Tibial artery (tissue), 4 donors: ENCODE measurements at regions not wholly inside any gene's neighbourhood (a gene's known extent, or its start where the extent isn't known, plus 50 kb on each side); places are given as distances from the start of the nearest gene placed in this dataset.

Experiments
- DNase-seq, 2 donors: peaks; one replicate each; pipeline ENCODE4 v3.0.0-alpha.2; 2019
- H3K27ac ChIP-seq, 2 donors: fragments of 200-600 bp; sonication (generic) in 1 of 2; 1 replicate in 1 of 2; 2 replicates in 1 of 2; pipeline ENCODE4 v1.5.1; 2018 to 2019; ENCODE audit warnings: mild to moderate bottlenecking in 1 of 2
- H3K27me3 ChIP-seq, 2 donors: fragments of 200-600 bp; sonication (generic) in 1 of 2; one replicate each; pipeline versions ENCODE4 v1.5.1 to v1.6.0; 2016 to 2019
- H3K36me3 ChIP-seq, 3 donors: fragments of 200-600 bp; sonication (generic) in 2 of 3; one replicate each; pipeline ENCODE4 v1.5.1; 2016 to 2019; ENCODE audit warnings: mild to moderate bottlenecking in 2 of 3
- H3K4me1 ChIP-seq, 4 donors: fragments of 200-600 bp; sonication (generic) in 2 of 4; 1 replicate in 3 of 4; 2 replicates in 1 of 4; pipeline ENCODE4 v1.5.1; 2016 to 2019
- H3K4me3 ChIP-seq, 2 donors: fragments of 200-600 bp; sonication (generic) in 1 of 2; 1 replicate in 1 of 2; 2 replicates in 1 of 2; pipeline ENCODE4 v1.5.1; 2018 to 2019; ENCODE audit warnings: mild to moderate bottlenecking in 2 of 2
- H3K9me3 ChIP-seq, 3 donors: fragments of 200-600 bp; sonication (generic) in 1 of 3; one replicate each; pipeline ENCODE4 v1.5.1; 2016 to 2019
- CTCF ChIP-seq, 2 experiments: fragments of 200-600 bp in 1 of 2; fragments of 450-650 bp in 1 of 2; IDR thresholded peaks; one replicate each; pipeline ENCODE4 v1.5.1; 2017 to 2019; ENCODE audit warnings: antibody characterized with exemption in 2 of 2, mild to moderate bottlenecking in 1 of 2, moderate library complexity in 1 of 2
- intact Hi-C: fragments of 100-400 bp; cut with DNase I; formaldehyde crosslinking; loops from one replicate; pipeline ENCODE4 v1.15.0; 2023; ENCODE audit warnings: low total_unique reads

DNA sequence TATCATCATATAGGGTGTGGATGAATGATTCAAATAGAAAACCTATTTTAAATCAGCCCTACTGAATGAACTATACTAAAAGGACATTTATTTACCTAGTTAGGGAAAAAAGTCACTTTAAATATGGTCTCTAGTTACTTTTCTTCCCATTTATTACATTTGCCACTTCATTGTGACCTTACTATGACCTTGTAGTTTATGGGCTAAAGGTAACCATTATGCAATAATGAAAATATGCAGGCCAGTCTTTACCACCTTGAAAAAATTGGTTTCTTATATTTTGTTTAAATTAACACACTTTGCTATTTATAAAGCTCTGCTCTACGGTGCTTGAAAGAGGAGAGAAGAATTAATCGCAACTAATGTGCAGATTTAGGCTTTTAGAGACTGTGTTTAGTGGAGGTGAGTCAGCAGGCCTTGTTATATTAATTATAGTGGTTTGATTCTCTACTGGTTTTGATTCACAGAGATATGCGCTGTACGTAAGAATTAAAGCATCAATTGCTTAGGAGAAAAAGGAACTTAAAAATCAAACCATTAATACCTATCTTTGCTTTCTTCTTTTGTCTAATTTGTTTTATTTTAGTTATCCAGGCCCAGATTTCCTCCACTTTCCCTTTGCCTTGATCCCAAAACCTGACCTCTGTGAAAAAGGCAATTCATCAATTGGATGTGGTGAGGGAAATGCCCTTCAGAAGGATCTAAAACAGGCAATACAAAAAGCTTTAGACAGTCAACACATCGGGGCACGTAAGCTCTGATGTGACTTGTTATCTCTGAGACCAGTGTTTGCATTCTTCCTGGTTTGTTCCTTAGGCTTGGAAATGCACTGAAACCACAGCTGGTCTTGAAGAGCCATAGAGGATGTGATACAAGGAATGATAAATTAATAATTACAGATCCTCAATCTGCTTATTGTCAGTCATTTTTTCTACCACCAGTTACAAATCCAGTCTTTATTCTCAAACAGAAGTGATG is 141.2 kb upstream of the HDAC9 start:
- H3K27me3 ChIP-seq: no peaks in the 10 kb centered on the region
- H3K9me3 ChIP-seq: no peaks in the 10 kb centered on the region
- no peak for DNase-seq
- no peak for TF ChIP-seq CTCF (IDR thresholded peaks at IDR 0.05)
- H3K27ac ChIP-seq: no peak overlapping the region
- no peaks in the 10 kb centered on the region for H3K36me3 ChIP-seq
- H3K4me1 ChIP-seq: peaks cover 0 to 14% (median 2%) of the 10 kb centered on the region in 4 donors
- intact Hi-C loops: loop anchor here (5.0 to 10.0 kb wide), 2 partner anchors 220 to 308 kb away; no protein-coding TSS in a partner anchor
- no peak overlapping the region for H3K4me3 ChIP-seq

DNA sequence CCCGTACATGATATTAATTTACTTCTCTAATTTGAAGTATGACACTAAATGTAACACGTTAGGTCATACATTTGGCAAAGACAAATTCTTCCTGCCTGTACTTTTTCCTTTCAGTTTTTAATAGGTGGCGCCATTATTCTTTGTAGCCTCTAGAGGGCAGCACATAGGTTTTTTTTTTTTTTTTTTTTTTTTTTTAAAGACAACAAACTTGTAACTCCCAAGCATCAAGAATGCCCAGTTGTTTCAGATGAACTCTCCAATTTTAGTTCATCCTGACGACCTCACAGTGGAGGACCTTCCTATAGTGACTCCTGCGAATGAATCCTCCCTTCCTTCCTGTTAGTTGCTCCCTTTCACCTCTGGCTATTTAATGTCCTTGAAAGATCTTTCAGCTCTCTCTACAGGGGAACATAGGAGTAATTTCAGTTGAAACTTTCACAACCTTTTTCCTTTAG is 139.3 kb upstream of the HDAC9 start:
- H3K27ac ChIP-seq: no peak overlapping the region
- no peak overlapping the region for H3K4me3 ChIP-seq
- intact Hi-C loops: loop anchor here (10.0 kb wide), 1 partner anchor 219 kb away; no protein-coding TSS in a partner anchor
- peaks cover 0 to 14% (median 0%) of the 10 kb centered on the region in 4 donors for H3K4me1 ChIP-seq
- no peaks in the 10 kb centered on the region for H3K36me3 ChIP-seq
- no peaks in the 10 kb centered on the region for H3K9me3 ChIP-seq
- no peaks in the 10 kb centered on the region for H3K27me3 ChIP-seq
- peak; percentile 38 to 42 for TF ChIP-seq CTCF (IDR thresholded peaks at IDR 0.05)
- no peak for DNase-seq

DNA sequence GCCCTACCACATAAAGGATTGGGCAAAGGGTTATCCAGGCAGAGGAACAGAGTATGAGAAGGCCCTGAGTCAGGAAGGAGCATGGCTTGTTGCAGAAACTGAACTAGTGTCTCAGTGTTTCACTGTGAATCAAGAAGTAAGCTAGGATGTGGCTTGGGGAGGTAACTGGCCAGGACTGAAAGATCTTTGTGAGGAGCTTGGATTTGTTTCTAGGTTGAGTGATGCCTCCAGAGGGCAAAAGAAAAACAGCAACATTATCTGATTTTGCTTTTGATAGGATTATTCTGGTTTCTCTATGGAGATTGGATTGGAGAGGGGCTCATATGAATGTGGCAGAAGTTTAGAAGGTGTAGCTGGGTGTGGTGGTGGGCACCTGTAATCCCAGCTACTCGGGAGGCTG is 137.9 kb upstream of the HDAC9 start:
- Histone ChIP-seq H3K36me3 (no peaks in the 10 kb centered on the region), H3K27me3 (no peaks in the 10 kb centered on the region), H3K27ac (no peak overlapping the region), H3K4me3 (no peak overlapping the region), H3K4me1 (peaks cover 0 to 12% (median 0%) of the 10 kb centered on the region in 4 donors), H3K9me3 (no peaks in the 10 kb centered on the region)
- intact Hi-C loops: loop anchor here (10.0 kb wide), 1 partner anchor 217 kb away; no protein-coding TSS in a partner anchor
- no peak for TF ChIP-seq CTCF (IDR thresholded peaks at IDR 0.05)
- DNase-seq: no peak

GRCh38 chr7:18361756-18362155 is 133.8 kb upstream of the HDAC9 start:
- DNase-seq: no peak
- no peak overlapping the region for H3K4me3 ChIP-seq
- H3K36me3 ChIP-seq: no peaks in the 10 kb centered on the region
- no peak for TF ChIP-seq CTCF (IDR thresholded peaks at IDR 0.05)
- no peaks in the 10 kb centered on the region for H3K27me3 ChIP-seq
- no peaks in the 10 kb centered on the region for H3K9me3 ChIP-seq
- H3K4me1 ChIP-seq: no peaks in the 10 kb centered on the region
- intact Hi-C loops: no loop called here
- no peak overlapping the region for H3K27ac ChIP-seq

DNA sequence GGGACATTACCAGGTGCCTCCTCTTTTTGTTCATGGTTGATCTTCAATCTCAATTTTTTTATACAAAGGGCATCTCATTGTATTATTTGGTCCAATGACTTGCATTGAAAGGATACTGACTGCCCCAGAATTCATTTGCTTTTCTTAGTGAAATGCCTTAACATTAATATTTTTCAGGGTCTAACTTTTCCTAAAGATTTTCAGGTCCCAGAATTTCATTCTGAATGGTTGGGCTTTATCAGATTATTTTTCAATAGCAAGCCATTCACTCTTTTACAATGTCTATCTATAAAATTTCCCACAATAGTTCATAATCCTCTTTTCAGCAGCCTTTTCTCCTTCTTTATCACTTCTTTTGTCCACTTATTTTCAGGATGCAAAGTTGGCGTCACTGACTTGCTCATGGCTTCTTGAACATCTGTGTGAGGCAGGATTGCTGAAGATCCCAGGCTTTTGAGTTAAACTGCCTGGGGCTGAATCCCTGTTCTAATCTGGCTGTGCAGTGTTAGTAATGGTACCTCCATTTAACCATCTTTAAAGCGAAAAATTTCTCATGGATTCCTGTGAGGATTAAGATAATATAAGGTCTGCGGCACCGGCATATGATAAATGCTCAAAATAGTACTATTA is 131.7 kb upstream of the HDAC9 start:
- no peak for DNase-seq
- TF ChIP-seq CTCF (IDR thresholded peaks at IDR 0.05): no peak
- intact Hi-C loops: no loop called here

More for the DNA sequence above, 131.7 kb upstream of the HDAC9 start:
- no peaks in the 10 kb centered on the region for H3K36me3 ChIP-seq
- H3K4me1 ChIP-seq: no peaks in the 10 kb centered on the region
- no peak overlapping the region for H3K27ac ChIP-seq
- no peaks in the 10 kb centered on the region for H3K9me3 ChIP-seq
- H3K4me3 ChIP-seq: no peak overlapping the region
- no peaks in the 10 kb centered on the region for H3K27me3 ChIP-seq
